Mucosa of rectum (tissue), 2 donors: ENCODE measurements at regions not wholly inside any gene's neighbourhood (a gene's known extent, or its start where the extent isn't known, plus 50 kb on each side); places are given as distances from the start of the nearest gene placed in this dataset.

Experiments used
- H3K27ac ChIP-seq, 2 donors: one replicate each; pipeline ENCODE4 v1.7.0; 2013; ENCODE audit warnings: inconsistent platforms in 2 of 2, low read depth in 2 of 2, low read length in 2 of 2
- H3K27me3 ChIP-seq, 2 donors: one replicate each; pipeline ENCODE4 v1.7.0; 2013; ENCODE audit warnings: low read length in 2 of 2; ENCODE audit not compliant: control insufficient read depth in 2 of 2, insufficient read depth in 2 of 2
- H3K36me3 ChIP-seq, 2 donors: one replicate each; pipeline ENCODE4 v1.7.0; 2013; ENCODE audit warnings: low read length in 2 of 2; ENCODE audit not compliant: control insufficient read depth in 2 of 2, insufficient read depth in 2 of 2
- H3K4me1 ChIP-seq, 2 donors: one replicate each; pipeline ENCODE4 v1.7.0; 2013; ENCODE audit warnings: low read length in 2 of 2, mild to moderate bottlenecking in 1 of 2; ENCODE audit not compliant: control insufficient read depth in 2 of 2, insufficient read depth in 2 of 2
- H3K4me3 ChIP-seq, 2 donors: one replicate each; pipeline ENCODE4 v1.7.0; 2013; ENCODE audit warnings: low read length in 2 of 2
- H3K9ac ChIP-seq, 2 donors: one replicate each; pipeline ENCODE4 v1.7.0; 2013; ENCODE audit warnings: low read length in 2 of 2, low read depth in 1 of 2, mild to moderate bottlenecking in 1 of 2
- H3K9me3 ChIP-seq, 2 donors: one replicate each; pipeline ENCODE4 v1.7.0; 2013; ENCODE audit warnings: low read length in 2 of 2; ENCODE audit not compliant: control insufficient read depth in 2 of 2
- donor health status: healthy.
- donor health status: Normal muscosa, but diverticular disease.

- Histone ChIP-seq H3K36me3 (no peaks in the 10 kb centered on the region), H3K27me3 (no peaks in the 10 kb centered on the region), H3K4me3 (no peak overlapping the region), H3K4me1 (peaks cover 0 to 9% of the 10 kb centered on the region in 2 donors), H3K9ac (no peak overlapping the region), H3K9me3 (no peaks in the 10 kb centered on the region), H3K27ac (no peak overlapping the region)
Observed at GRCh38 chr10:30793093-30793492, 163.5 kb upstream of the LYZL2 start.

GRCh38 chr10:30792025-30792424, 162.5 kb upstream of the LYZL2 start:
- Histone ChIP-seq H3K27me3 (no peaks in the 10 kb centered on the region), H3K4me1 (peaks cover 0 to 9% of the 10 kb centered on the region in 2 donors), H3K36me3 (no peaks in the 10 kb centered on the region), H3K27ac (no peak overlapping the region), H3K9me3 (no peaks in the 10 kb centered on the region), H3K9ac (no peak overlapping the region), H3K4me3 (no peak overlapping the region)

- Histone ChIP-seq H3K27me3 (no peaks in the 10 kb centered on the region), H3K36me3 (no peaks in the 10 kb centered on the region), H3K27ac (no peak overlapping the region), H3K9me3 (no peaks in the 10 kb centered on the region), H3K4me1 (peaks cover 0 to 9% of the 10 kb centered on the region in 2 donors), H3K4me3 (no peak overlapping the region), H3K9ac (no peak overlapping the region)
Observed at GRCh38 chr10:30791197-30791611, 161.7 kb upstream of the LYZL2 start.

GRCh38 chr10:30789806-30790205, 160.3 kb upstream of the LYZL2 start:
- Histone ChIP-seq H3K4me1 (peaks cover 0 to 9% of the 10 kb centered on the region in 2 donors), H3K36me3 (no peaks in the 10 kb centered on the region), H3K9ac (no peak overlapping the region), H3K9me3 (no peaks in the 10 kb centered on the region), H3K27ac (no peak overlapping the region), H3K4me3 (no peak overlapping the region), H3K27me3 (no peaks in the 10 kb centered on the region)

GRCh38 chr10:30788307-30788706, 158.8 kb upstream of the LYZL2 start:
- peaks cover 5 to 15% of the 10 kb centered on the region in 2 donors for H3K4me1 ChIP-seq
- H3K4me3 ChIP-seq = no peak overlapping the region

GRCh38 chr10:30786906-30787305, 157.4 kb upstream of the LYZL2 start:
- Histone ChIP-seq H3K27me3 (no peaks in the 10 kb centered on the region), H3K4me3 (no peak overlapping the region), H3K9me3 (no peaks in the 10 kb centered on the region), H3K9ac (no peak overlapping the region), H3K36me3 (no peaks in the 10 kb centered on the region), H3K27ac (no peak overlapping the region), H3K4me1 (peaks cover 5 to 15% of the 10 kb centered on the region in 2 donors)

More at GRCh38 chr10:30788307-30788706, 158.8 kb upstream of the LYZL2 start:
- H3K9ac ChIP-seq = no peak overlapping the region
- no peaks in the 10 kb centered on the region for H3K9me3 ChIP-seq
- no peaks in the 10 kb centered on the region for H3K27me3 ChIP-seq
- no peak overlapping the region for H3K27ac ChIP-seq
- no peaks in the 10 kb centered on the region for H3K36me3 ChIP-seq

- Histone ChIP-seq H3K36me3 (no peaks in the 10 kb centered on the region), H3K27me3 (no peaks in the 10 kb centered on the region), H3K9ac (no peak overlapping the region), H3K4me3 (no peak overlapping the region), H3K9me3 (no peaks in the 10 kb centered on the region), H3K27ac (peak overlapping the region; percentile 9 to 88), H3K4me1 (peaks cover 5 to 9% of the 10 kb centered on the region in 2 donors)
Observed at GRCh38 chr10:30786131-30786530, 156.6 kb upstream of the LYZL2 start.

GRCh38 chr10:30784897-30785605, 155.5 kb upstream of the LYZL2 start:
- Histone ChIP-seq H3K4me3 (peak overlapping the region; percentile 70 to 74), H3K36me3 (no peaks in the 10 kb centered on the region), H3K9ac (peak overlapping the region; percentile 66 to 74), H3K4me1 (peaks cover 5 to 6% of the 10 kb centered on the region in 2 donors), H3K9me3 (no peaks in the 10 kb centered on the region), H3K27ac (peak overlapping the region; percentile 83 to 88), H3K27me3 (no peaks in the 10 kb centered on the region)

- Histone ChIP-seq H3K4me3 (peak overlapping the region; percentile 70 to 74), H3K27ac (peak overlapping the region; percentile 83 to 88), H3K9me3 (no peaks in the 10 kb centered on the region), H3K4me1 (peaks cover 5 to 6% of the 10 kb centered on the region in 2 donors), H3K27me3 (no peaks in the 10 kb centered on the region), H3K36me3 (no peaks in the 10 kb centered on the region), H3K9ac (peak overlapping the region; percentile 66 to 74)
Observed at GRCh38 chr10:30784524-30784896, 155.0 kb upstream of the LYZL2 start.

- Histone ChIP-seq H3K9me3 (no peaks in the 10 kb centered on the region), H3K27me3 (no peaks in the 10 kb centered on the region), H3K27ac (peak overlapping the region; percentile 69 to 88), H3K9ac (peak overlapping the region in 1 of 2 donors; percentile 63), H3K36me3 (no peaks in the 10 kb centered on the region), H3K4me1 (peaks cover 5 to 6% of the 10 kb centered on the region in 2 donors), H3K4me3 (peak overlapping the region; percentile 70 to 74)
Observed at GRCh38 chr10:30783939-30784501, 154.5 kb upstream of the LYZL2 start.
